ENCODE measurements at regions not wholly inside any gene's neighbourhood (a gene's known extent, or its start where the extent isn't known, plus 50 kb on each side); places are given as distances from the start of the nearest gene placed in this dataset.

DNA sequence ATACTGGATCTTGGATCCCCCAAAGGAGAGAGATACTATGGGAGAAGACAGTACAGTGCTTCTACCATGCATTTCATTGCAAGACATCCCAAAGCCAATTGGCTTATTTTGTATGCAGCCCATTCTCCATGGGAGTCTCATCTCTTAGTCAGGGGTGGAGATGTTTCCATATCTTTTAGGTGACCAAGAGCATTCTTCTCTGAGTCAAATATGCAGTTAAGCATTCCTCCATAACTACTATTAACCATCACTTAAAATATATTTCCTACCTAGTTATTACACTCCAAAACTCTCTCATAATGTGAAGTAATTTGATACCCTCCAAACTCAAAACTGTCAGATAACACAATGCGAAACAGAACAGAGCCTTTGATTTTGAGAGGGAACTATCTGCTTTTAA lies 542.6 kb downstream of the HDGFL1 start:
- no peak overlapping the region for H2BK120ac ChIP-seq (ENCODE audit: low read depth, low read length, poor library complexity, severe bottlenecking)
- H3K4ac ChIP-seq (ENCODE audit: low read depth, low read length), result no peak overlapping the region
- Mint-ChIP-seq H3K9me3 (peaks cover 20 to 36% of the 10 kb centered on the region in 2 experiments), H3K27ac (no peak overlapping the region), H3K4me1 (no peaks in the 10 kb centered on the region), H3K27me3 (ENCODE audit: low read depth) (peaks cover 4% of the 10 kb centered on the region; the same call in 1 of the 2 replicates), H3K36me3 (ENCODE audit: insufficient read depth in 1 of 3, low read depth in 3 of 3) (peaks cover 9 to 22% (median 12%) of the 10 kb centered on the region in 3 experiments), H3K4me3 (no peak overlapping the region)
- H3K56ac ChIP-seq (ENCODE audit: insufficient read length, low read depth, low read length), result no peak overlapping the region
- peaks cover 9% of the 10 kb centered on the region for H3K9me3 ChIP-seq (ENCODE audit: control insufficient read depth, low read depth, low read length)
- no peak overlapping the region for H2AFZ ChIP-seq (ENCODE audit: low read length)
- no peak overlapping the region for H3K18ac ChIP-seq (ENCODE audit: insufficient read length, low read depth, low read length)
- H2BK15ac ChIP-seq (ENCODE audit: low read depth, low read length), result no peak overlapping the region
- H2BK20ac ChIP-seq (ENCODE audit: low read depth, low read length, poor library complexity, severe bottlenecking), result no peak overlapping the region
- H3K23ac ChIP-seq (ENCODE audit: insufficient read length, low read depth, low read length), result no peak overlapping the region
- no peaks in the 10 kb centered on the region for H3K79me2 ChIP-seq (ENCODE audit: insufficient read depth, low read length)
- TF ChIP-seq, protein P1, sequence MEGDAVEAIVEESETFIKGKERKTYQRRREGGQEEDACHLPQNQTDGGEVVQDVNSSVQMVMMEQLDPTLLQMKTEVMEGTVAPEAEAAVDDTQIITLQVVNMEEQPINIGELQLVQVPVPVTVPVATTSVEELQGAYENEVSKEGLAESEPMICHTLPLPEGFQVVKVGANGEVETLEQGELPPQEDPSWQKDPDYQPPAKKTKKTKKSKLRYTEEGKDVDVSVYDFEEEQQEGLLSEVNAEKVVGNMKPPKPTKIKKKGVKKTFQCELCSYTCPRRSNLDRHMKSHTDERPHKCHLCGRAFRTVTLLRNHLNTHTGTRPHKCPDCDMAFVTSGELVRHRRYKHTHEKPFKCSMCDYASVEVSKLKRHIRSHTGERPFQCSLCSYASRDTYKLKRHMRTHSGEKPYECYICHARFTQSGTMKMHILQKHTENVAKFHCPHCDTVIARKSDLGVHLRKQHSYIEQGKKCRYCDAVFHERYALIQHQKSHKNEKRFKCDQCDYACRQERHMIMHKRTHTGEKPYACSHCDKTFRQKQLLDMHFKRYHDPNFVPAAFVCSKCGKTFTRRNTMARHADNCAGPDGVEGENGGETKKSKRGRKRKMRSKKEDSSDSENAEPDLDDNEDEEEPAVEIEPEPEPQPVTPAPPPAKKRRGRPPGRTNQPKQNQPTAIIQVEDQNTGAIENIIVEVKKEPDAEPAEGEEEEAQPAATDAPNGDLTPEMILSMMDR (conservative IDR thresholded peaks at IDR 0.05), result no peak
- no peak overlapping the region for H3K14ac ChIP-seq (ENCODE audit: insufficient read depth, low read length)
- no peak overlapping the region for H2AK5ac ChIP-seq (ENCODE audit: insufficient read length, low read length)
- H3K79me1 ChIP-seq (ENCODE audit: insufficient read depth, low read depth, low read length, poor library complexity, severe bottlenecking), result no peaks in the 10 kb centered on the region
- H3K23me2 ChIP-seq (ENCODE audit: insufficient read length, low read depth, low read length, poor library complexity, severe bottlenecking), result no peaks in the 10 kb centered on the region
- H4K8ac ChIP-seq (replicated peaks; ENCODE audit: insufficient read length, low read depth, low read length), result no peak overlapping the region
- no peak overlapping the region for H4K5ac ChIP-seq (ENCODE audit: insufficient read length, low read depth, low read length)
- H3T11ph ChIP-seq (ENCODE audit: low read length), result no peak overlapping the region
- H3K27ac ChIP-seq (ENCODE audit: insufficient read length, low read depth, low read length), result no peak overlapping the region
- no peaks in the 10 kb centered on the region for H3K4me1 ChIP-seq (ENCODE audit: insufficient read depth, low read length)
- no peak overlapping the region for H2BK5ac ChIP-seq (ENCODE audit: insufficient read length, low read length)
- H3K27me3 ChIP-seq (ENCODE audit: insufficient read depth, low read length), result no peaks in the 10 kb centered on the region
- H4K91ac ChIP-seq (ENCODE audit: insufficient read length, low read depth, low read length), result no peak overlapping the region
- H3K9ac ChIP-seq (ENCODE audit: extremely low read depth, insufficient read length, low read length), result no peak overlapping the region
- DNase-seq, result no peak
- no peak overlapping the region for H3K4me2 ChIP-seq (ENCODE audit: insufficient read depth, insufficient read length, low read length)
- no peaks in the 10 kb centered on the region for H4K20me1 ChIP-seq (ENCODE audit: control insufficient read depth, insufficient read depth, insufficient read length)
- no peak overlapping the region for H2BK12ac ChIP-seq (ENCODE audit: insufficient read length, low read depth, low read length)
- no CpG with 5 or more reads among the region's 1 CpG for WGBS (ENCODE audit: extremely low coverage, insufficient read length, low lambda C conversion rate)
